Upper lobe of left lung (tissue), 6 donors: ENCODE measurements at regions not wholly inside any gene's neighbourhood (a gene's known extent, or its start where the extent isn't known, plus 50 kb on each side); places are given as distances from the start of the nearest gene placed in this dataset.
"Not testable (repeated sequence)": the region's sequence is repeated elsewhere in the genome, so short reads cannot be mapped to it uniquely, and the experiment has no call there.

Source experiments
- ATAC-seq, 2 donors: fragments of 200-7000 bp; cut with Tn5 transposase; one replicate each; pipeline ENCODE4 v1.9.1; 2022; ENCODE audit warnings: mild to moderate bottlenecking in 2 of 2, moderate library complexity in 2 of 2; ENCODE audit not compliant: low FRiP score in 2 of 2
- DNase-seq, 2 donors: peaks; one replicate each; pipeline ENCODE4 v3.0.0-alpha.2; 2019 to 2020
- H3K27ac ChIP-seq, 4 donors: fragments of 200-600 bp; sonication (generic); one replicate each; pipeline ENCODE4 v1.5.1; 2016 to 2019
- H3K27me3 ChIP-seq, 4 donors: fragments of 200-600 bp; sonication (generic); one replicate each; pipeline ENCODE4 v1.5.1; 2017 to 2019
- H3K36me3 ChIP-seq, 4 donors: fragments of 200-600 bp; sonication (generic); one replicate each; pipeline ENCODE4 v1.5.1; 2016 to 2019
- H3K4me1 ChIP-seq, 4 donors: fragments of 200-600 bp; sonication (generic); one replicate each; pipeline ENCODE4 v1.5.1; 2018 to 2019
- H3K4me3 ChIP-seq, 4 donors: fragments of 200-600 bp; sonication (generic); one replicate each; pipeline ENCODE4 v1.5.1; 2017 to 2019; ENCODE audit warnings: mild to moderate bottlenecking in 2 of 4, moderate library complexity in 1 of 4
- H3K9me3 ChIP-seq, 4 donors: fragments of 200-600 bp; sonication (generic); one replicate each; pipeline ENCODE4 v1.5.1; 2018 to 2019
- CTCF ChIP-seq, 6 experiments: fragments of 450-650 bp in 4 of 6; fragments of 200-600 bp in 2 of 6; sonication (generic) in 2 of 6; IDR thresholded peaks; one replicate each; pipeline ENCODE4 v1.5.1; 2016 to 2019; ENCODE audit warnings: antibody characterized with exemption in 6 of 6
- EP300 ChIP-seq, 4 donors: sonication (generic); formaldehyde crosslinking; IDR thresholded peaks; one replicate each; pipeline ENCODE4 v1.5.1; 2017; ENCODE audit warnings: antibody characterized with exemption in 4 of 4, control low read depth in 2 of 4
- POLR2A ChIP-seq, 4 donors: fragments of 450-650 bp; IDR thresholded peaks; one replicate each; pipeline ENCODE4 v1.5.1; 2016 to 2017; ENCODE audit warnings: antibody characterized with exemption in 4 of 4, mild to moderate bottlenecking in 2 of 4
- POLR2AphosphoS5 ChIP-seq, 2 donors: sonication (generic); formaldehyde crosslinking; IDR thresholded peaks; one replicate each; pipeline ENCODE4 v1.5.1; 2017; ENCODE audit warnings: antibody characterized with exemption in 2 of 2
- WGBS, 2 donors: methylation state at CpG; one replicate each; pipeline ENCODE4 v1.1.5; 2017 to 2018; 5-methylcytosine and 5-hydroxymethylcytosine counted together
- donor health status: DM: no; HTN: no; CAD: no; lungs with moderate emphysema.
- donor health status: DM: no; HTN: yes; CAD: no; lungs with severe emphysema.

GRCh38 chr6:164057876-164058275 lies 643.4 kb downstream of the QKI start:
- TF ChIP-seq POLR2AphosphoS5 (IDR thresholded peaks at IDR 0.05) = no peak
- Histone ChIP-seq H3K4me1 (no peaks in the 10 kb centered on the region), H3K4me3 (no peak overlapping the region), H3K27ac (no peak overlapping the region), H3K36me3 (no peaks in the 10 kb centered on the region), H3K27me3 (no peaks in the 10 kb centered on the region), H3K9me3 (no peaks in the 10 kb centered on the region)
- DNase-seq (no peak), ATAC-seq (no peak)
- WGBS, 2 donors = 81 to 87% methylated on average over 5 of the region's 5 CpGs

- ATAC-seq (no peak), DNase-seq (no peak)
- Histone ChIP-seq H3K27me3 (no peaks in the 10 kb centered on the region), H3K36me3 (no peaks in the 10 kb centered on the region), H3K4me3 (no peak overlapping the region), H3K27ac (no peak overlapping the region), H3K4me1 (no peaks in the 10 kb centered on the region), H3K9me3 (no peaks in the 10 kb centered on the region)
- TF ChIP-seq POLR2AphosphoS5 (IDR thresholded peaks at IDR 0.05) (no peak), EP300 (IDR thresholded peaks at IDR 0.05) (no peak), CTCF (IDR thresholded peaks at IDR 0.05) (no peak), POLR2A (IDR thresholded peaks at IDR 0.05) (no peak)
- 78 to 86% methylated on average over 4 of the region's 4 CpGs for WGBS, 2 donors
These were observed 636.9 kb downstream of the QKI start for GRCh38 chr6:164051427-164051826.

- Histone ChIP-seq H3K36me3 (no peaks in the 10 kb centered on the region), H3K27me3 (no peaks in the 10 kb centered on the region), H3K9me3 (no peaks in the 10 kb centered on the region), H3K4me1 (no peaks in the 10 kb centered on the region), H3K27ac (no peak overlapping the region), H3K4me3 (no peak overlapping the region)
- no peak for ATAC-seq
- no peak for TF ChIP-seq CTCF (IDR thresholded peaks at IDR 0.05)
- no peak for TF ChIP-seq POLR2AphosphoS5 (IDR thresholded peaks at IDR 0.05)
- no peak for TF ChIP-seq POLR2A (IDR thresholded peaks at IDR 0.05)
- TF ChIP-seq EP300 (IDR thresholded peaks at IDR 0.05) = no peak
- WGBS, 2 donors = 70 to 73% methylated on average over 2 of the region's 2 CpGs
- DNase-seq = no peak
These were observed 635.0 kb downstream of the QKI start for GRCh38 chr6:164049517-164049988.

GRCh38 chr6:164048840-164049516 lies 634.5 kb downstream of the QKI start:
- TF ChIP-seq POLR2AphosphoS5 (IDR thresholded peaks at IDR 0.05) (no peak), EP300 (IDR thresholded peaks at IDR 0.05) (no peak), CTCF (IDR thresholded peaks at IDR 0.05) (no peak), POLR2A (IDR thresholded peaks at IDR 0.05) (no peak)
- DNase-seq (no peak), ATAC-seq (no peak)
- no peak overlapping the region for H3K4me3 ChIP-seq
- no peaks in the 10 kb centered on the region for H3K9me3 ChIP-seq
- H3K36me3 ChIP-seq = no peaks in the 10 kb centered on the region
- 81 to 89% methylated on average over 6 of the region's 6 CpGs for WGBS, 2 donors
- no peaks in the 10 kb centered on the region for H3K4me1 ChIP-seq
- no peak overlapping the region for H3K27ac ChIP-seq
- H3K27me3 ChIP-seq = no peaks in the 10 kb centered on the region

GRCh38 chr6:164045082-164045481 lies 630.6 kb downstream of the QKI start:
- WGBS, 2 donors = 82 to 86% methylated on average over 1 of the region's 1 CpG
- TF ChIP-seq EP300 (IDR thresholded peaks at IDR 0.05) (no peak), POLR2A (IDR thresholded peaks at IDR 0.05) (no peak), CTCF (IDR thresholded peaks at IDR 0.05) (no peak), POLR2AphosphoS5 (IDR thresholded peaks at IDR 0.05) (no peak)
- H3K27ac ChIP-seq = no peak overlapping the region
- H3K4me3 ChIP-seq = no peak overlapping the region
- H3K27me3 ChIP-seq = no peaks in the 10 kb centered on the region
- H3K36me3 ChIP-seq = no peaks in the 10 kb centered on the region
- no peaks in the 10 kb centered on the region for H3K4me1 ChIP-seq
- no peak for ATAC-seq
- no peak for DNase-seq
- H3K9me3 ChIP-seq = no peaks in the 10 kb centered on the region

GRCh38 chr6:164043656-164044055 lies 629.1 kb downstream of the QKI start:
- H3K27ac ChIP-seq, ATAC-seq, DNase-seq, H3K27me3 ChIP-seq, H3K4me1 ChIP-seq, H3K36me3 ChIP-seq, H3K9me3 ChIP-seq, H3K4me3 ChIP-seq: not testable (repeated sequence)
- WGBS, 2 donors = 88 to 89% methylated on average over 5 of the region's 5 CpGs
